Sigmoid colon (tissue), 6 donors: ENCODE measurements at regions not wholly inside any gene's neighbourhood (a gene's known extent, or its start where the extent isn't known, plus 50 kb on each side); places are given as distances from the start of the nearest gene placed in this dataset.

Experiments
- DNase-seq: peaks from one replicate; pipeline ENCODE4 v3.0.0-alpha.2; 2019
- H3K27ac ChIP-seq, 4 donors: fragments of 200-600 bp; sonication (generic); one replicate each; pipeline ENCODE4 v1.5.1; 2016 to 2019; ENCODE audit warnings: mild to moderate bottlenecking in 1 of 4
- H3K27me3 ChIP-seq, 3 donors: fragments of 200-600 bp; sonication (generic); one replicate each; pipeline ENCODE4 v1.5.1; 2019; ENCODE audit warnings: mild to moderate bottlenecking in 1 of 3
- H3K36me3 ChIP-seq, 4 donors: fragments of 200-600 bp; sonication (generic); one replicate each; pipeline ENCODE4 v1.5.1; 2016 to 2019
- H3K4me1 ChIP-seq, 4 donors: fragments of 200-600 bp; sonication (generic); one replicate each; pipeline ENCODE4 v1.5.1; 2017 to 2019
- H3K4me3 ChIP-seq, 4 donors: fragments of 200-600 bp; sonication (generic); one replicate each; pipeline ENCODE4 v1.5.1; 2017 to 2019; ENCODE audit warnings: mild to moderate bottlenecking in 2 of 4, moderate library complexity in 1 of 4
- H3K9me3 ChIP-seq, 4 donors: fragments of 200-600 bp in 3 of 4; sonication (generic) in 3 of 4; one replicate each; pipeline versions ENCODE4 v1.5.1 to v1.6.1; 2013 to 2019
- EP300 ChIP-seq, 4 donors: sonication (generic); formaldehyde crosslinking; IDR thresholded peaks; one replicate each; pipeline ENCODE4 v1.6.1; 2017; ENCODE audit warnings: antibody characterized with exemption in 4 of 4
- POLR2A ChIP-seq, 2 donors: fragments of 450-650 bp; IDR thresholded peaks; one replicate each; pipeline ENCODE4 v1.6.1; 2016; ENCODE audit warnings: antibody characterized with exemption in 2 of 2, mild to moderate bottlenecking in 2 of 2, moderate library complexity in 2 of 2
- POLR2AphosphoS5 ChIP-seq, 4 donors: sonication (generic); formaldehyde crosslinking; IDR thresholded peaks; one replicate each; pipeline ENCODE4 v1.6.1; 2017; ENCODE audit warnings: antibody characterized with exemption in 4 of 4
- WGBS, 2 donors: extraction: QIAGEN DNeasy Blood & Tissue Kit; methylation state at CpG; one replicate each; pipeline ENCODE4 v1.1.7; 2013; 5-methylcytosine and 5-hydroxymethylcytosine counted together
- intact Hi-C: fragments of 100-400 bp; cut with DNase I; formaldehyde crosslinking; loops from one replicate; pipeline ENCODE4 v1.15.1; 2023
- TF ChIP-seq, protein P1 (sequence below), 4 experiments: fragments of 450-650 bp in 3 of 4; fragments of 200-600 bp in 1 of 4; IDR thresholded peaks; one replicate each; pipeline ENCODE4 v1.5.1; 2016 to 2019; ENCODE audit warnings: antibody characterized with exemption in 4 of 4, mild to moderate bottlenecking in 3 of 4, moderate library complexity in 2 of 4
- donor health status: healthy with polysubstance abuse.
- donor health status: healthy.

DNA sequence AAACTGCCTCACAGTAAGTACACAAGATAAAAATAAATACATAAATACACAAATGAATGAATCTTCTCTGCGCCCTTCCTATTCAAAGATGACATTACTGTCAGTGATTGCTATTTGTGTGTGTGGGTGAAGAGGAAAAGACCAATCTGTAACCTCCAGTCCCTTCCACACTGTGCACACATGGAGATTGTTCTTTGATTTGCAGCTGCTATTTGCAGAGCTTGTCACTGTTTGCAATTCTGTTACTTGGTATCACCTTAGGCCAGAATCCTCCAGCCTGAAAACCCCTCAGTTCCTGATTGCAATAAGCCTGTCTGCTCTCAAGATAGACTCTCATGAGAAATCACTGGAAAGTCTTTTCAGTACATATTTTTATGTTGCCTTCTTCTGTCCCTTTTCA is 1314.9 kb downstream of the PCDH9 start:
- 83 to 91% methylated on average over 1 of the region's 1 CpG for WGBS, 2 donors
- intact Hi-C loops: no loop called here
- no peak for DNase-seq
- TF ChIP-seq EP300 (IDR thresholded peaks at IDR 0.05) (no peak), POLR2AphosphoS5 (IDR thresholded peaks at IDR 0.05) (no peak), POLR2A (IDR thresholded peaks at IDR 0.05) (no peak)
- TF ChIP-seq, protein P1, sequence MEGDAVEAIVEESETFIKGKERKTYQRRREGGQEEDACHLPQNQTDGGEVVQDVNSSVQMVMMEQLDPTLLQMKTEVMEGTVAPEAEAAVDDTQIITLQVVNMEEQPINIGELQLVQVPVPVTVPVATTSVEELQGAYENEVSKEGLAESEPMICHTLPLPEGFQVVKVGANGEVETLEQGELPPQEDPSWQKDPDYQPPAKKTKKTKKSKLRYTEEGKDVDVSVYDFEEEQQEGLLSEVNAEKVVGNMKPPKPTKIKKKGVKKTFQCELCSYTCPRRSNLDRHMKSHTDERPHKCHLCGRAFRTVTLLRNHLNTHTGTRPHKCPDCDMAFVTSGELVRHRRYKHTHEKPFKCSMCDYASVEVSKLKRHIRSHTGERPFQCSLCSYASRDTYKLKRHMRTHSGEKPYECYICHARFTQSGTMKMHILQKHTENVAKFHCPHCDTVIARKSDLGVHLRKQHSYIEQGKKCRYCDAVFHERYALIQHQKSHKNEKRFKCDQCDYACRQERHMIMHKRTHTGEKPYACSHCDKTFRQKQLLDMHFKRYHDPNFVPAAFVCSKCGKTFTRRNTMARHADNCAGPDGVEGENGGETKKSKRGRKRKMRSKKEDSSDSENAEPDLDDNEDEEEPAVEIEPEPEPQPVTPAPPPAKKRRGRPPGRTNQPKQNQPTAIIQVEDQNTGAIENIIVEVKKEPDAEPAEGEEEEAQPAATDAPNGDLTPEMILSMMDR (IDR thresholded peaks at IDR 0.05): no peak
- Histone ChIP-seq H3K9me3 (no peaks in the 10 kb centered on the region), H3K27ac (no peak overlapping the region), H3K27me3 (no peaks in the 10 kb centered on the region), H3K36me3 (no peaks in the 10 kb centered on the region), H3K4me1 (no peaks in the 10 kb centered on the region), H3K4me3 (no peak overlapping the region)

DNA sequence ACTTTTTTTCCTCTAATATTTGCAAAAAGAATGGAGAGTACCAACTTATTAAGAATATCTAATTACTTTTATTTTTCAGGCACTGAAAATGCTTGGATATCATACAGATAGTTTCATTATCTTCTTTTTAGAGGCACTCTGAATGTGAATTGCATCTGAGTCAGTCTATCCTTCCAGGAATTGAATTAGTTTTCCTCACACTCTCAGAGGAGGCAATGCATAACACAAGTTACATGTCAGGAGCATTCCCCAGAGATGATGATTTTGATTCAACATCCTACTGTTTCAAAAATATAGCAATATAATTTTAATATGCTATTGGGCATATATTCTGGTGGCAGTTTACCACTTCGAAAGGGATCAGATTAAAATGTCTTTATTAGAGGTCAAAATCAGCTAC is 1315.4 kb downstream of the PCDH9 start:
- H3K4me1 ChIP-seq: no peaks in the 10 kb centered on the region
- H3K36me3 ChIP-seq: no peaks in the 10 kb centered on the region
- no peaks in the 10 kb centered on the region for H3K27me3 ChIP-seq
- no peak for DNase-seq
- H3K27ac ChIP-seq: no peak overlapping the region
- TF ChIP-seq, protein P1 (IDR thresholded peaks at IDR 0.05): no peak
- TF ChIP-seq POLR2AphosphoS5 (IDR thresholded peaks at IDR 0.05) (no peak), POLR2A (IDR thresholded peaks at IDR 0.05) (no peak), EP300 (IDR thresholded peaks at IDR 0.05) (no peak)
- no peak overlapping the region for H3K4me3 ChIP-seq
- 79 to 88% methylated on average over 1 of the region's 1 CpG for WGBS, 2 donors
- intact Hi-C loops: no loop called here
- no peaks in the 10 kb centered on the region for H3K9me3 ChIP-seq

DNA sequence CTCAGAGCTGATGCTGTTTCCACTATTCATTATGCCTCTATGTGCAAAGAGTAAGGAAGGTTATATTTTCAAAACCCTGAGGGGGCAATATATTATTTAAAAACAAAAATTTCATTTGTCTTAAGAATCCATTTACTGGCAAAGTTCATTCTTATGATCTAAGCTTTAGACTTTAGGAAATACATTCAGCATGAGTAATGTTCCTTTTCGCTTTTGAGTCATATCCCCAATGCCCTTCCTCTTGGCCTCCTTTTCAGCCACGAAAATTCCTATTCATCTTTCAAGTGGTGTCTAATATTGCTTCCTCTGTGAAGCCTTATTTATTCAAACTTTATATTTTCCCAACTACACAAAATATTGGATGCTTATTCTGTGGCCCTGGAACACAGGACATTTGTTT is 1317.0 kb downstream of the PCDH9 start:
- no peak for DNase-seq
- Histone ChIP-seq H3K4me1 (no peaks in the 10 kb centered on the region), H3K27ac (peak overlapping the region in 1 of 4 donors; percentile 40), H3K9me3 (no peaks in the 10 kb centered on the region), H3K4me3 (no peak overlapping the region), H3K27me3 (no peaks in the 10 kb centered on the region), H3K36me3 (no peaks in the 10 kb centered on the region)
- TF ChIP-seq POLR2AphosphoS5 (IDR thresholded peaks at IDR 0.05): peak in 2 of 4 donors; percentile 9 to 27
- no peak for TF ChIP-seq EP300 (IDR thresholded peaks at IDR 0.05)
- TF ChIP-seq, protein P1 (IDR thresholded peaks at IDR 0.05): no peak
- TF ChIP-seq POLR2A (IDR thresholded peaks at IDR 0.05): no peak
- intact Hi-C loops: no loop called here
- 51 to 72% methylated on average over 2 of the region's 2 CpGs for WGBS, 2 donors

DNA sequence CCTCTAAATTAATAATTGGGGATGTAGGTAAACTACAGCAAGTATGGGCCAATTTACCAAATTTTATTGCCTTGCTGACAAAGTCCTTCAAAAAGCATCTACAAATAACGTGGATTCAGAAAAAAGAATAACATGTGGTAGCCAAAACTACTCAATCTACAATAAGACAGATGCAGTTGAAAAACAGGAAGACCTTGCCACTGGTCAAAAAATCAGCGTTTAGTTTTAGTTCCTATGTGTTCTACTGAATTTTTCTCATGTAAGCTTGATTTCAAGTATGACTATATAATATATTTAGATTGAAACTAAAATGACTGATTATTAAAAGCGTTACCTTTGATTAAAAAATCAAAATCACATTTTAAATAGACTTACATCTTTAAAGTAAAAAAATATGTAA is 1317.6 kb downstream of the PCDH9 start:
- Histone ChIP-seq H3K4me3 (no peak overlapping the region), H3K36me3 (no peaks in the 10 kb centered on the region), H3K27me3 (no peaks in the 10 kb centered on the region), H3K9me3 (no peaks in the 10 kb centered on the region), H3K4me1 (no peaks in the 10 kb centered on the region), H3K27ac (peak overlapping the region in 1 of 4 donors; percentile 27)
- intact Hi-C loops: no loop called here
- DNase-seq: no peak
- 56 to 59% methylated on average over 3 of the region's 3 CpGs for WGBS, 2 donors
- TF ChIP-seq, protein P1 (IDR thresholded peaks at IDR 0.05): no peak
- TF ChIP-seq POLR2A (IDR thresholded peaks at IDR 0.05) (no peak), POLR2AphosphoS5 (IDR thresholded peaks at IDR 0.05) (no peak), EP300 (IDR thresholded peaks at IDR 0.05) (no peak)

DNA sequence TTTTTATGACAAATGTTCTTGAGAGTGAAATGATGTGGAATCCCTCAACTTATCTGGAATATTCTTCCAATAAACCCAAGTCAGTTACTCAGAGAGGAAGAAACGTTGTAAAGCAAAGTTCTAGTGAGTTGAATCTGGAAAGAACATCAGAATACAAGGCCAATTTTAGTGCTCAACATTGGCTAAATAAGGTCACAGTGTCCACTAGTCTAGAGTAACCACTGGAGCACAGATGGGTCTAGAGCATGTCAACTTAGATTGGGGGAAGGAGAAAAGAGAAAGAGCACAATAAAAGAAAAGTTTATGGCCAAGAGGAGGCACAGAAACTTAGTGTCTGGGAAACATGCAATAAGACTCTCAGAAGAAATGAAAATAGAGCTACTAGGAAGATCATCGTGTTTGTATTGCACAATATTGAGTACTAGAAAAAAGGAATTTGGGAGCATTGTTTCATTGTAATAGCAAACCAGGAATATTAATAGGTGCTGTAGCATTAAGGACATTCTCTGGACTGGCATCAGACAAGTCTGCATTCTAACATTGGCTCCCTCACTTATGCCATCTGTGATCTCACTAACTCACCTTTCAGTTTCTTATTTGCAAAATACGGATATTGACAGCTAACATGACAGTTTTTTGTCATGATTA is 1318.5 kb downstream of the PCDH9 start:
- WGBS, 2 donors: 43 to 70% methylated on average over 3 of the region's 3 CpGs
- Histone ChIP-seq H3K4me1 (no peaks in the 10 kb centered on the region), H3K27ac (peak overlapping the region in 1 of 4 donors; percentile 29), H3K36me3 (no peaks in the 10 kb centered on the region), H3K27me3 (no peaks in the 10 kb centered on the region), H3K4me3 (no peak overlapping the region), H3K9me3 (no peaks in the 10 kb centered on the region)
- TF ChIP-seq POLR2AphosphoS5 (IDR thresholded peaks at IDR 0.05) (no peak), EP300 (IDR thresholded peaks at IDR 0.05) (no peak), POLR2A (IDR thresholded peaks at IDR 0.05) (no peak)
- TF ChIP-seq, protein P1 (IDR thresholded peaks at IDR 0.05): no peak
- intact Hi-C loops: no loop called here
- DNase-seq: no peak
